Amygdala (tissue), 56 donors: ENCODE measurements at regions not wholly inside any gene's neighbourhood (a gene's known extent, or its start where the extent isn't known, plus 50 kb on each side); places are given as distances from the start of the nearest gene placed in this dataset.

Source experiments
- DNase-seq, 56 donors: peaks; one replicate each; lab custom pipeline; 2025; lab: John Stamatoyannopoulos, UW

DNA sequence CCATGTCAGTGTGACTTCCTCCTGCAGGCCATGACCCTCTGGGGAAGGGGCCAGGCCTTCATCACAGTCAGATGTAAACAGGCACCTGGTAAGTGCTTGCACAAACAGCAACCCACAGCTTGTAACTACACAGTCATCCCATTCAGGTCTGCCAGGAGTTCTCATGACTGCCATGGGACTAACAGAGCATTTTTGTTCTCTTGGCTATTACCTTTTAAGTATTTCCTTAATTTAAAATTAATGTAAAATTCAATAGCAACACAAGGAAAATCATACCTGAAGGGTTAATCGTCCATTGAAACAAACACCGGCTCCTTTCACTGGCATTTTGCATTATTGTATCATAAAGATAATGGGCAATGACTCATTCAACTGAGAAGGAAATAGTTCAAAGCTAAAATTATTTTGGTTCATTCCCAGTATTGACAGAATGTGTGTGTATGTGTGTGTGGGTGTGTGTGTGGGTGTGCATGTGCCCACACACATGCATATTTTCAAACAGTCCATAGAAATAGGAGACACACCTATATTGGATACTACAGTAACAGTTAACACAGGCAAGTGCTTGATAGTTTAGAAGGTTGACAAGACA, 307.9 kb downstream of the WDR11 start:
- DNase-seq, result peak in 2 of 56 donors; percentile 6 to 15

DNA sequence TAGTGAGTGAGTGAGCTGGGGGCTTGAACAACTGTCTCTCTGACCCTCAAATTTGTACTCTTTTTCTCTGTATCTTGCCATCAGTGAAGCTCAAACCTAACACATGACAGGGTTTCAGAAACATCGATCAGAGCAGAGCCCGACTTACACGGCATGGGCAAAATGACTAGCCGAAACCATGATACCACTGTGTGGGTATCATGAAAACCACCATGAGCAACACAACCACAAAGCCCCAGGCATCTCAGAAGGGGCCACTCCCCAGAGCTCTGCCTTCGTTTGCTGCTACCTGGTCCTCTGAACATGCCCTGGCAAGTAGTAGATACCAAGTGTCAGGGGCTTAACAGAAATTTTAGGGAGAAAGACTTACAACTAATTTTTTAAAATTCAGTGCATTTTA, 308.5 kb downstream of the WDR11 start:
- DNase-seq, result no peak

DNA sequence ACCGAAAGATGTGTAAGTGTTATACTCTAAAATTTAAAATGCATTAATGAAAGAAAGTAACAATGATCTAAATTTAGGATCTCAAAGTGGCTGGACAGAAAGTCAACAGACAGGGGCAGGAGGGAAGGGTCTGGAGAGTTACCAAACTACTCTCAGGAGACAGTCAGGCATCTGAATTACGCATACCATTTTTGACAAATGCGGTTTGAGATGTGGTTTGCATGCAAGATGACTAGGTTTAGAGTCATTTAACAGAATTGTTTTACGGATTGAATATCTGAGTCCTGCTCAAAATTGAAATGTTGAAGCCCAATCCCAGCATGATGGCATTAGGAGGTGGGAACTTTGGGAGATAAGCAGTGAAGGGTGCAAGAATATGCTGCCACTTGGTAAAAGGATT, 314.1 kb downstream of the WDR11 start:
- DNase-seq, result no peak

DNA sequence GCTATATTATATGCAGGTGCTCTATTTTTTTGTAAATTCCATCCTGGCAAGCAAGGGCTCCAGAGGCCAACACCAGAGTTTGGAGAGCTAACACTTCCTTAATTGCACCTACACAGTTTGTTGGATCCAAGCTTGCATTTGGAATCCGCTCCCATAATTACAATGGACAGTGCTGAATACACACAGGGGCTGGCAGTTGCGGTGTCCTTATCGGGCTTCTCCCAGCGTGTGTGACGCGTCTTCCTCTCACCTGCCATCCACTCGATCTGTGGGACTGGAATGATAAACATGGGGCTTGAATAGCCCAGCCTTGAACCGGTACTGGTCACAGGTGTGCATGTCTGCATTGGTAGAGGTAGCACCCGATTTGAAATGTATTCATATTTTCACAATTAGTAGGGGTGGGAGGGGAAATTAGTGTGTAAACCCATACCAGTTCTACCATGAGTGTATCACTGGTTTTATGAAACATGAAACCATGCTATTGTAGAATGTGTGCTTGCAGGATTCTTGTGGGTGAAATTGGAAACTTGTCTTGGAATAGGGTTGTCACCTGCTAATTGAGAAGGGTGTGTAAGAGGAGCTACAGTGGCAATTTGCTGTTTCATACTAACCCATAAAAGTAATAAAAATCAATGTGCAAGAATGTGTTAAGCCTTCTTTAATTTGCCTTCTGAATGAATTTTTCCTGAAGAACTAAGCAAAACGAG, 316.5 kb downstream of the WDR11 start:
- no peak for DNase-seq

DNA sequence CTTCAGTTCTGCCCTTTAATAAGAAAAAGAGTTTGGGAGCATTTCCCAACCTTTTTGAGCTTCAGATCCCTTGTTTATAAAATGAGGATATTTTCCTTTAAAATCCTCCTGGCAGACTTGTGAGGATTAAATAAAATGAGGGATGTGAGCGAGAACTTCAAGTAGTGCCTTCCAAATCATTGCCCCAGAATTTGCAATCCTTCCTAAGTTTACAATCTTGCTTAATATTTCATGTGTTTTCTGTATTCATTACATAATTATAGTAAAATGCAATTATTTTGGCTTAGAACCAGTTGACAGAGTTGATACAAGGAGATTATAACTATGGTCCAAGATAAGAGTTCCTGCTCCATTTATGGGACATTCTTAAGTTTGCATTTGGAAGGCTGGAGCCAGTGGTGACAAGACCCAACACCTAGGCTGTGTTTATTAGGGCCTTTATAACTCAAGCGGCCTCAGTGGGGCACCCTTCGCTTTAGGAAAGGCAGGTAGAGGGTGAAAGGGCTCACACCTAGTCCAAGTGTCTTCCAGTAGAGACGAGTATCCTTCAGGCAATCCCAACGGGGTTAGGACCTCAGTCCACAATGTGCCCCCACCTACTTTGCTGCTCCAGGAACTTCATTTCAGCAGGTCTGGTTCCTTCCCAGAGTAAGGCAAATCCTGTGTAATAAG, 317.5 kb downstream of the WDR11 start:
- no peak for DNase-seq

DNA sequence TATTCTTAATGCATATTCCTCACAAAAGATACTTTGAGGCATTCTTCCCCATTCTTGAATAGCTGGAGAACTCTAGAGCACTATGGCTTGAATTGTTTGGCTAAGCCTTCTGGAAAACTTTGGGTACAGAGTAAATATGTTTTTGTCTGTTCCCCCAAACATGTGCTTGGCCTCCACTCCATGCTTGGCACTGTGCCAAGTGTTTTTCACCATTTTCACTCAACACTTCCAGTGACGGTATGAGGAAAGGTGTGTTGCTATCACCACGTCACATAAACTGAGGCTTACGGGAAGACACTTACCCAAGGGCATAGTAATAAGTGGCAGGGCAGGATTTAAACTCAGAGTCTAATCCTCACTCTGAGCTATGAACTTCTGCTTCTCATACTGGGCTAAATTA, 318.2 kb downstream of the WDR11 start:
- DNase-seq, result peak in 1 of 56 donors; percentile 28

DNA sequence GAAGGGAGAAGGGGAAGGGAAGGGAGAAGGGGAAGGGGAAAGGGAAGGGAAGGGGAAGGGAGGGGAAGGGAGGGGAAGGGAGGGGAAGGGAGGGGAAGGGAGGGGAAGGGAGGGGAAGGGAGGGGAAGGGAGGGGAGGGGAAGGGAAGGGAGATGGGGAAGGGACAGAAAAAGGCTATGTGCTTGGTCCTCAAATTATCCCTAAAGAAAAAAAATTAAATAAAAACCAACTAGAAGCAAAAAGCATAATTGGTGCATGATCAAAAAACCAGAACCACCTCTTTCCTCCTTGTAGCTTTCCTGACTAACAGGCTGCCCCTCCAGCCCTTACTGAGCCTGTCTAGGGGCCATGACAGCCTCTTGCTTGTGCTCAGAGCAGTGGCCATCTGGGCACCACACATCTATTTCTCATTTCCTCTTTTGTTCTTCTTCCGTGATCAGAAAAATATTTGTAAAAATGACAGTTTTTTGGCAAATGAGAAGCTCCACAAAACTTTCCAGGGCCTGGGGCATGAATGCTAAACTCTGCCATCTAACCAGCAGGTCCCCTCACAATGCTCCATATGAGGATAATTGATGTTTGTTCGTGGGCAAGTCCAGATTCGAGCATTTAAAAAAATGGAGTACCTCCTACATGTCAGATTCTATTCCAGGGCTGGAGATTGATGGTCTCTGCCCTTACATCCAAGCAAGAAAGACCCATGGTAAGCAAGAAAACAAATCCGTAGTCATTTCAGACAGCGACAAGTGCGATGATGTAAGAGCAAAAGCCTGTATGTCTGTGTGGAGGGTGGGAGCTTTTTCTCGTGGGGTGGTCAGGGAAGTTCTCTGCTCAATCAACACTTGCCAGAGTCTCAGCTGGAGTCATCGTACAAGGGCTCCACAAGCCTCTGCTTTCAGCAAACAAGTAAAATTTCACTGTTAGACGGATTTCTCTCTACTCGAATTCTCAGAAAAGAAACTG, 320.9 kb downstream of the WDR11 start:
- DNase-seq, result no peak

DNA sequence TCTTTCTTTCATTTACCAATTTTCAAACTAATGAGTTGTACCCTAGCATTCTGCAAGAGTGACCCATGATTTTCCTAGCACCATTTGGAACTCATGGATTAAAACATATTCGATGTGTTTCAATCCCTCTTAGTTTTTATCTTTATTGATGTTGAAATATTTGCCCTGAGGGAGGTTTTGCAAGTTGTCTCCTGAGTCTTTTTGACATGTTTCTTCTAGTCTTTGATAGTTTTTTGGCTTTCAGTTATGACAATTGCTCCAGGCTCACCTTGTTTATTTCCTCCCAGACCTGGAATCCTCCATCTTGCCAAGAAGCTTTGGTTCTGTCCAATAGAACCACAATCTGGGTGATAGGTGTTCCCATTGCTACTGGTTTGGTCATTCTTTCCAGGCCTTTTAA, 327.8 kb downstream of the WDR11 start:
- DNase-seq, result no peak

DNA sequence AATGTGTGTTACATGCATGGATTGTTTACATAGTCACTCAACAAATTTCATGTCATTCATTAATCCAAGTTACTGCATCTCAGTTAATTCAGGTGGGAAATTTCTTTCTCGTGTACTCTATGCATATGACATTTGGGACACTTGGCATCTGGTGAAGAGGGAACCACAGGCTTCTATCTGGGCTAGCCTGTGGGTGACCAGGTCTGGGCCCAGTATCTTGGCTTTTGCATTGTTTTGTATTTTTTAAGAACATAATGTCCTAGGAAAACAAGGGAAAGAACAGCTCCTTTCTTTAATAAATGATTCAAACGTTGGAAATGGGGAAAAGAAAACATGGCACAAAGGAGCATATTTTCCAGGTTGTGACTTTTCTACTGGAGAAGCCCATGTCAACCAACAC, 331.1 kb downstream of the WDR11 start:
- DNase-seq, result no peak

DNA sequence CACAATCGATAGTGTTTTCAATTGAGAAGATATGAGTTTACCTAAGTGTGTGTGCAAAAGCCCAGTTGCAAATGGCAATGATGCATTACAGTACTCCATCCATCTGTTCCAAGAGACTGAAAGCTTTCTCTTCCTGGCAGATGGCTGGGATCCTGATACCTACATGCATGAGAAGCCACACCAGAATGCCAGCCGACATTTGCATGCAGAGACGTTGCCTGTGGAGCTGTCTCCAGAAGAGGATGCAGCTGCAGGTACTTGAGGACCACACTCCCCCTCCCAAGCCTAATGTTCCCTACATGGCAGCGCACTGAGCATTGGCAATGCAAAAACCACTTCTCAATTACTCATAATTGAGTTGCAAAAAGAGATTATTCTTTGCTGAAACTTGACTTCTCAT, 332.1 kb downstream of the WDR11 start:
- peak in 1 of 56 donors; percentile 6 for DNase-seq

DNA sequence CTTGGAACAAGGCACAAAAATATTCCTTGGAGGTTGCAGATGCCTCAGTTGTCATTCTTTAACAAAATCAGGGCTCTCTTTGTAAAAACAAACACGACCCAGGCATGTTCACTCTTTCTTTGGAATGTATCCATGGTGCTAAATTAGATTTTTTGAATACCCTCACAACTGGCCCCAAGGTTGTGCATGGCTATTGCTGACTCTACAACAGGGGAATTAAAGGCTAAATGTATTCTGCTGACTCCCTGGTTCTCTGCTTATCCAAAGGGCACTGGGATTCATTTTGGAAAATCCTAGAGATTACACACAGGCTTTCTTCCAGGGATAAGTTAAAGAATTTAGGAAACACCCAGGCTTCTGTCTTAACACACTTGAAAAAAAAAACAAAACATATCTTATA, 332.5 kb downstream of the WDR11 start:
- DNase-seq, result no peak

DNA sequence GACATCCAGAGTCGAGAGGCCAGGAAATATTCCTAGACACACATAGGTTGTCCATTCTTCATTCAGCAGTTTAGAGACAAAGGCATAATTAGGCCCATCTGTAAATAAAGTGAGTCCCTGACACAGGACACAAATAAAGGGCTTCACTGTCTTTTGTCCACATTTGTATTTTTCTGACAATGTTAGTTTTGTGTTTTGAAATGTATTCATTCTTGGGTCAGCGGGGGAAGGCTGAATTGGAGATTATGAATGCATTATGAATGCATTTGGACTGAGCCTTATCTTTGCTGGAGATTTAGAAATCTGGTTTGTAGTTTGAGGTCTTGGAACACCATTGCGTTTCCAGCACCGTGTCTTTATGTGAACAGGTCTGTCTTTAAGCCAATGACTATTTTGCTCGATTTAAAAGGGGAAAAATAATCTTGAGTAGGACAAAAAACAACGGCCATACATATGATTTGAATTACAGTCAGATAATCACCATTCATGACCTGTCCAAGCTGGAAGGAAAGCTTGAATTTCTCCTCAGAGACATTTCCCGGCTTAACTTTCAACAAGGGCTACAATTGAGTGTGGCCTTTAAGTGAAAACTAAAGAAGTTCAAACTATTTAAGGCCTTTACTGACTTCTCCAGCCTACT, 334.8 kb downstream of the WDR11 start:
- peak in 4 of 56 donors; percentile 8 to 39 (median 35) for DNase-seq

DNA sequence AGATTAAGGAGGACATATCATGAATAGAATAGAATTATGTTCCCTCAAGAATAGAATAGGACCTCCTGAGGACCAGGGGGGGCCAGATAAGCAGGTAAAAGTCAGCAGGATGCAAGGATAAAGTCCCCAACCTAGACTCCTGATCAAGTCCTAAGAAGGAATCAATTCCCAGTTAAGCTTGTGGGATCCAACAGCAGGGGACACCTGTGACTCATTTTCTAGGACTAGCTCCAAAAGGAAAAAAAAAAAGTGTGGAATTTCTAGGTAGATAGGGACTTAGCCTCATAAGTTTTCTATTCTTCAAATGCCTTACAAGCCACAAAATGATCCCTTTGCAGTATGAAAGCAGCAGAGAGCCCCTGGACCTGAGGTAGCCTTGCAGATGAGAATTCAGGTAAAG, 336.2 kb downstream of the WDR11 start:
- DNase-seq, result no peak

DNA sequence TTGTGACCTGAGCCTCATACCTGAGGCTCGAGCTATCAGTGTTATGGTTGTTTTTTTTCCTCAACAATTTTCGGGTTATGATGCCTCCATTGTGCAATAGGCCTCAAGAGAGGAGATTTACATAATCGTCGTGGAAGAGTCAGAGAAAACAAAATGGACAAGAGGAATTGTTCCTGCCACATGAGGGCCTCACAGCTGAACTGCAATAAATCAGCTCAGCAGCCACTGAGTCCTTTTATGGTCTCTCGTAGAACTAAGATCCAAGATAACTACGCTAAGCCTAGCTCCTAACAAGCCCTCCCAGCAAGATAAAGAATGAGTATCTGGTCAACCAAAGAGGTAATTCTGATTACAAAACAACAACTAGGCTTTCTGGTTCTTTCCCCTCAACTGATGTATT, 336.8 kb downstream of the WDR11 start:
- peak in 15 of 56 donors; percentile 3 to 61 (median 25) for DNase-seq

DNA sequence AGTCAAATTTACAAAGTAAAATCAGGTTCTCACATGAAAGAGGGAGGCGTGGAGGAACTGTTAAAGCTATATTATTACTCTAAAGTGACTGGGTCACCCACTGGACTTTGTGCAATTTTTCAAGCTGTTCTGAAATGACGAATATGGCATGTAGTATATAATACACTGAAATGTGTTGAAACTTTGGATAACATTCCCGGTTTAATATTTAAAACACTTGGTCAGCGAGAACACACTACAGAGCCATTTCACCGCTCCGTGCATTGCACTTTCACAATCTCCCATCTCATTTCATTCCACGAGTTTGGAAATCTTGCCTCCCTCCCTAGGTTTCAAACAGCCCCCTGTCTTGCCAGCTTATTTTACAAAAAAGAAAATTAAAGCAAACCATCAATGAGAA, 337.9 kb downstream of the WDR11 start:
- no peak for DNase-seq

DNA sequence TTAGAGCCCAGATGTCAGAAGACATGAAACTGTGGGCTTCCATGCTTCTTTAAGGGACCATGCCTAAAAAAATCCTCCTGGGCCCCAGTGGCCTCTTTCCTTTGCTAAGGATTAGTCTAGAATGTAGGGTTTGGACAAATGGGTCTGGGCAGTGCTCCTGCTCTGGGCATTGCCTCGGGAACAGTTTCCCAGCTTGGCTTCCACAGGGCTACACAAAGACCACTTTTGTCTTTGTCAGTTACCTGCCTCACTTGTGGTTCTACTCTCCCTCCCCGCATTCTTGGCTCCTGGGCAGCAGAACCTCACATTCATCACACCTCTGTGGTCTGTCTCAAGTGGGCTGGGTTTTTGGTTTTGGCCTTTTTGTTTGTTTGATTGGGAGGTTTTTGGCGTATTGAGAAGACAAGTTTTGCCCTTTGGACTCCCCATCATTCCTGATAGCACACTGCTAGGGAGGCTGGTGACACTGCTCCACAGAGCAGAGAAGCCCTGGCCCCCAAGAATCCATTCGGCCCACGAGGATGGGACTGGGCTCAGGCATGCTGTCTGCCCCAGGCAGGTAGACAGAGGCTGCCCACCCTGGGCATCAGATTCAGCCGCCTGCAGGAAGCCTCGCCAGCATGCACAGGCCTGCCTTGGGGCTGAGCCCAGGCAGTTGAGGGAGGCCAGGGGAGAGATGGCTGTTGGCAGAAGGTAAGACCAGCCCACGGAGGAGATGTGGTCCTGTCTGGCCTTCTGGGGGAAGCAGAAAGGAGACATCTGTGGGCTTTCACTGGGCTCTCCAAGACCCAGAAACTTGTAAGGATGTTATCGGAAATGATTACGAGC, 343.7 kb downstream of the WDR11 start:
- DNase-seq, result no peak

DNA sequence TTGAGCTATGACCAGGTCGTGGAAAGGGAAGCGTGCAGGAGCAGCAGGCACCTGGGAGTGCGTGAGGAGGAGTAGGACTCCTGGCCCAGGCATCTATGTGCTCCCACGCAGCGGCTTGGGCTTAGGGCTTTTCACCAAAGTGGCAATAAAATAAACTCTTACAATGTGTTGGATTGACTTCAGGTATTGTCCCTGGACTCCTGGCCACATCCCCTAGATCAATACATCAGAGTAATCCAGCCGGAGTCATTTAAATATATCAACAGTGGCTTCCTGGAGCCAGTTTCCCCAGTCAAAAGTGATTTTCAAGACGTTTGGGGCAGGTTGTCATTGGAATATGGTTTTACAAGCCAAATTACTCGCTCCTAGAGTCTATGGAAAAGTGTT, 344.4 kb downstream of the WDR11 start:
- no peak for DNase-seq

DNA sequence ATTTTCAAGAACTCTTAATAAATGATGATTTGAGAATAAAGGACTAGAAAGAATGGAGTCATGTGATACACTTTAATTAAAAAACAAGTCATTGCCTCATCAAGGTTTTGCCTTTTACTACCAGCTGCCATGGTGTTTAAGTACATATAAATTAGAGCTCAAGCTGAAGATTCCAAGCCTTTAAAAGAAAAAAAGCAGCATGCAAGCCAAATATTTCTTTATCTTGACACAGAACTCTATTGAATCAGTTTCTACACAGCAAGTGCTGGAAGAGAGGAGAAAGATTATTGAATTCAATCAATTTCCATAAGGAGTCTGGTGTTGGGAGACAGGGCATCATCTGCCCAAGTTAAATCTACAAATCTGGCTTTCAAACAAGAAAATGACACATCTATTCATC, 347.9 kb downstream of the WDR11 start:
- no peak for DNase-seq

DNA sequence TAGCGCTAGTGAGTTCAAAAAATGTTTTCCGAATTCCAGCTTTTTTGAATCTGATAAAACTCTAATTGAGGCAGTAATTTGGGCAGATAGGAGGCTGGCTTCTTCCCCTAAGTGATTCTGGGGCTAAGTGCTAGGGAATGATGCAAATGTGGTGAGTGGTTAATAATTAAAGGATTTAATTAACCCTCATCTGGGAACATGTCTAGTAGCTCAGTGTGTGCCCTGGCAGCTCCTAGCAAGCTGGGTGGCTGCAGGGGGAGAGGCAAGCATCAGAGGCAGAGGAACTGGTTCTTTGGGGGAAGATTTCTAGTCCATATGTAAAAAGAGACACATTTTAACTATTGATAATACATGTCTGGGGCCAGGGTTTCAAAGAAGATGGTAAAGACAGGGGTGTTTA, 354.5 kb downstream of the WDR11 start:
- no peak for DNase-seq

DNA sequence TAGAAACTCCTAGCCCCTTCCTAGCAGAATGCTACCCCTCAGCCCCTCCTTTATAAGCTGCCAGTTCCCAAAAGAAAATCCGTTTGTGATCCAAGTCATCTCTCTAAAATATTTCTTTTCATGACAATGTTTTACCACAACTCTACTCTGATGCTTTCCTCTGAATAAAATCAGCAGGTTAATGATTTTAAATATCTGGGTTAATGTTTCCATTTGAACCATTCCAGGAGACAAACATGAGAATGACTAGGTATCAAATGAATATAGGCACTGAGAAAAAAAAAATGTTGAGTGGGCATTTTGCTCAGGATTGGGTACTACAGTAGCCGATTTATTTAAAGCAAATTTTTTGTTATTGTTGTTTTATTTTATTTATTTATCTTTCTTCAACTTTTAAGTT, 360.3 kb downstream of the WDR11 start:
- DNase-seq, result no peak
